Neural cell (in vitro differentiated cells): ENCODE measurements at regions not wholly inside any gene's neighbourhood (a gene's known extent, or its start where the extent isn't known, plus 50 kb on each side); places are given as distances from the start of the nearest gene placed in this dataset.

Source experiments
- POLR2AphosphoS5 ChIP-seq: IDR thresholded peaks from 2 replicates; pipeline ENCODE4 v1.6.1; 2012
- TF ChIP-seq, protein P1 (sequence below): fragments of 450-650 bp; IDR thresholded peaks from 2 replicates; pipeline ENCODE4 v1.5.1; 2014; ENCODE audit warnings: antibody characterized with exemption, mild to moderate bottlenecking, moderate library complexity; ENCODE audit not compliant: poor library complexity, severe bottlenecking

DNA sequence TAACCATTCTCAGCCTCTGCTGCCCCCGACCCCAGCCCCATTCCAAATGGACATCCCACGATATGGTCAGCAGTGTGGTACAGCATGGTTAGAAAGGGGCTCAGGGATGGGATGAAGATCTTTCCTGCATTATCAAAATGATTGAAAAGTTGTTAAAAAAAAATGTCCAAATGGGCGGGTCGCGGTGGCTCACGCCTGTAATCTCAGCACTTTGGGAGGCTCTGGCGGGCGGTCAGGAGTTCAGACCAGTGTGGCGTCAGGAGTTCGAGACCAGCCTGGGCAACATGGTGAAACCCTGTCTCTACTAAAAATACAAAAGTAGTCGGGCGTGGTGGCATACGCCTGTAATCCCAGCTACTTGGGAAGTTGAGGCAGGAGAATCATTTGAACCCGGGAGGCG lies 54.3 kb upstream of the ZNF254 start:
- TF ChIP-seq, protein P1, sequence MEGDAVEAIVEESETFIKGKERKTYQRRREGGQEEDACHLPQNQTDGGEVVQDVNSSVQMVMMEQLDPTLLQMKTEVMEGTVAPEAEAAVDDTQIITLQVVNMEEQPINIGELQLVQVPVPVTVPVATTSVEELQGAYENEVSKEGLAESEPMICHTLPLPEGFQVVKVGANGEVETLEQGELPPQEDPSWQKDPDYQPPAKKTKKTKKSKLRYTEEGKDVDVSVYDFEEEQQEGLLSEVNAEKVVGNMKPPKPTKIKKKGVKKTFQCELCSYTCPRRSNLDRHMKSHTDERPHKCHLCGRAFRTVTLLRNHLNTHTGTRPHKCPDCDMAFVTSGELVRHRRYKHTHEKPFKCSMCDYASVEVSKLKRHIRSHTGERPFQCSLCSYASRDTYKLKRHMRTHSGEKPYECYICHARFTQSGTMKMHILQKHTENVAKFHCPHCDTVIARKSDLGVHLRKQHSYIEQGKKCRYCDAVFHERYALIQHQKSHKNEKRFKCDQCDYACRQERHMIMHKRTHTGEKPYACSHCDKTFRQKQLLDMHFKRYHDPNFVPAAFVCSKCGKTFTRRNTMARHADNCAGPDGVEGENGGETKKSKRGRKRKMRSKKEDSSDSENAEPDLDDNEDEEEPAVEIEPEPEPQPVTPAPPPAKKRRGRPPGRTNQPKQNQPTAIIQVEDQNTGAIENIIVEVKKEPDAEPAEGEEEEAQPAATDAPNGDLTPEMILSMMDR, result no peak
- no peak for TF ChIP-seq POLR2AphosphoS5
